Endothelial cell of umbilical vein (primary cell): ENCODE measurements at regions not wholly inside any gene's neighbourhood (a gene's known extent, or its start where the extent isn't known, plus 50 kb on each side); places are given as distances from the start of the nearest gene placed in this dataset.

ENCODE experiments used
- BruUV-seq: library from RNA; stranded (reverse); fragments of 400-500 nt; replicated peaks from 2 replicates; lab custom pipeline; 2021; lab: Mats Ljungman, UMichigan
- CTCF ChIA-PET: fragments of 300-600, 350-600 bp; sonication (Branson Sonifier 250); formaldehyde crosslinking; loops from one replicate; lab custom pipeline; 2021; ENCODE audit warnings: antibody characterized with exemption, inconsistent platforms; lab: Charles Lee
- POLR2A ChIA-PET: fragments of 300-600, 350-600 bp; sonication (Branson Sonifier 250); formaldehyde crosslinking; loops from one replicate; lab custom pipeline; 2021; ENCODE audit warnings: antibody characterized with exemption, inconsistent platforms; lab: Charles Lee
- DNase-seq: peaks from one replicate; pipeline ENCODE4 v3.0.0-alpha.2; 2011; ENCODE audit warnings: low read depth, low spot score
- FAIRE-seq: peaks from 2 replicates; lab custom pipeline; 2011; peaks lifted over from hg19 to GRCh38; lab: Jason Lieb, UNC
- H2AFZ ChIP-seq: 2 replicates; pipeline ENCODE4 v1.6.0; 2012; ENCODE audit warnings: low read depth, low read length, control low read depth, inconsistent platforms
- H3K27ac ChIP-seq: 2 replicates; pipeline ENCODE4 v1.5.1; 2011; ENCODE audit warnings: low read depth, mild to moderate bottlenecking, control low read depth, low read length, moderate library complexity; ENCODE audit not compliant: insufficient read depth
- H3K27me3 ChIP-seq, 2 experiments: 2 replicates each; pipeline versions ENCODE4 v1.6.0 to v1.6.1; 2011; ENCODE audit warnings: low read length in 2 of 2, mixed read lengths in 1 of 2; ENCODE audit not compliant: control insufficient read depth in 2 of 2, insufficient read depth in 2 of 2
- H3K36me3 ChIP-seq, 2 experiments: 2 replicates in 1 of 2; 3 replicates in 1 of 2; pipeline ENCODE4 v1.5.1; 2011; ENCODE audit warnings: low read length in 2 of 2, mild to moderate bottlenecking in 1 of 2, moderate library complexity in 1 of 2; ENCODE audit not compliant: control insufficient read depth in 2 of 2, insufficient read depth in 2 of 2; ENCODE audit errors: extremely low read depth in 1 of 2
- H3K4me1 ChIP-seq: 3 replicates; pipeline ENCODE4 v1.5.1; 2011; ENCODE audit warnings: mild to moderate bottlenecking, low read length; ENCODE audit not compliant: control insufficient read depth, insufficient read depth; ENCODE audit errors: extremely low read depth
- H3K4me2 ChIP-seq: 2 replicates; pipeline ENCODE4 v1.6.1; 2011; ENCODE audit warnings: low read length, control low read depth, mixed read lengths; ENCODE audit not compliant: insufficient read depth
- H3K4me3 ChIP-seq, 3 experiments: fragments of 200-600 bp in 1 of 3; sonication (generic), shearing (Covaris generic) in 1 of 3; replicated peaks in 1 of 3; 2 replicates each; pipeline ENCODE4 v1.5.1; 2011 to 2016; ENCODE audit warnings: control low read depth in 3 of 3, low read length in 3 of 3, mild to moderate bottlenecking in 2 of 3, inconsistent platforms in 1 of 3, low read depth in 1 of 3, moderate library complexity in 1 of 3; ENCODE audit not compliant: insufficient read depth in 1 of 3
- H3K79me2 ChIP-seq: 2 replicates; pipeline ENCODE4 v1.6.0; 2012; ENCODE audit warnings: low read length, inconsistent platforms; ENCODE audit not compliant: control insufficient read depth, insufficient read depth
- H3K9ac ChIP-seq: replicated peaks from 2 replicates; pipeline ENCODE3; 2011; ENCODE audit warnings: low read length, control low read depth; ENCODE audit not compliant: insufficient read depth; ENCODE audit errors: extremely low read depth
- H3K9me1 ChIP-seq: replicated peaks from 3 replicates; pipeline ENCODE4 v1.6.0; 2011; ENCODE audit warnings: mild to moderate bottlenecking, low read length; ENCODE audit not compliant: control insufficient read depth, insufficient read depth; ENCODE audit errors: extremely low read depth
- H3K9me3 ChIP-seq: replicated peaks from 2 replicates; pipeline ENCODE4 v1.5.1; 2012; ENCODE audit warnings: low read length, inconsistent platforms; ENCODE audit not compliant: control insufficient read depth, insufficient read depth
- H4K20me1 ChIP-seq: replicated peaks from 2 replicates; pipeline ENCODE3; 2011; ENCODE audit warnings: mild to moderate bottlenecking, low read length; ENCODE audit not compliant: control insufficient read depth, insufficient read depth; ENCODE audit errors: extremely low read depth
- CTCF ChIP-seq, 2 donors: IDR thresholded peaks; 1 replicate in 1 of 2; 2 replicates in 1 of 2; pipeline ENCODE4 v1.5.1; 2011; ENCODE audit warnings: low read length in 2 of 2, mild to moderate bottlenecking in 2 of 2, moderate library complexity in 2 of 2, control low read depth in 1 of 2, inconsistent platforms in 1 of 2, low read depth in 1 of 2; ENCODE audit not compliant: insufficient read depth in 1 of 2; ENCODE audit errors: extremely low read depth in 1 of 2
- EZH2 ChIP-seq: IDR thresholded peaks from 2 replicates; pipeline ENCODE4 v1.6.1; 2012; ENCODE audit warnings: borderline replicate concordance, low read depth, mild to moderate bottlenecking, moderate library complexity, low read length, inconsistent platforms; ENCODE audit not compliant: severe bottlenecking
- FOS ChIP-seq: IDR thresholded peaks from 2 replicates; pipeline ENCODE4 v1.6.1; 2011; ENCODE audit warnings: mild to moderate bottlenecking, low read length, moderate library complexity, borderline replicate concordance; ENCODE audit not compliant: insufficient read depth
- GATA2 ChIP-seq: IDR thresholded peaks from 2 replicates; pipeline ENCODE4 v1.7.0; 2011; ENCODE audit warnings: low read depth, mild to moderate bottlenecking, moderate library complexity, mixed read lengths, low read length; ENCODE audit not compliant: insufficient read length, insufficient read depth
- JUN ChIP-seq: IDR thresholded peaks from 2 replicates; pipeline ENCODE4 v1.6.1; 2011; ENCODE audit warnings: borderline replicate concordance, low read depth; ENCODE audit not compliant: insufficient read length, insufficient read depth
- MAX ChIP-seq: IDR thresholded peaks from 2 replicates; pipeline ENCODE4 v1.6.1; 2011; ENCODE audit not compliant: insufficient read depth, insufficient read length
- MYC ChIP-seq: IDR thresholded peaks from one replicate; pipeline ENCODE4 v1.6.1; 2011; ENCODE audit warnings: mild to moderate bottlenecking, low read depth, low read length
- POLR2A ChIP-seq: IDR thresholded peaks from 2 replicates; pipeline ENCODE4 v1.6.1; 2012; ENCODE audit warnings: low read depth, mild to moderate bottlenecking, control low read depth, low read length
- POLR2AphosphoS5 ChIP-seq: IDR thresholded peaks from 2 replicates; pipeline ENCODE4 v1.6.1; 2012; ENCODE audit warnings: low read depth, mild to moderate bottlenecking, control low read depth, low read length, moderate library complexity; ENCODE audit not compliant: insufficient read depth
- dilution Hi-C: fragments of 300-500 bp; cut with MboI; formaldehyde crosslinking; loops from one replicate; pipeline ENCODE4 v1.15.0; 2019; ENCODE audit warnings: low sequenced_read_pairs; ENCODE audit not compliant: extremely low pct_ligation_motif_present
- intact Hi-C: fragments of 100-400 bp; cut with micrococcal nuclease; formaldehyde crosslinking; loops from one replicate; pipeline ENCODE4 v1.10.0; 2022

GRCh38 chr6:74075896-74076295 is 379.9 kb downstream of the CD109 start:
- ChIA-PET CTCF (interaction anchor here (4.0 kb wide), 1 partner anchor 15 kb away, joined by 14 read pairs; no protein-coding TSS in a partner anchor), POLR2A (no interaction called here)
- Histone ChIP-seq H3K4me1 (no peaks in the 10 kb centered on the region), H3K4me2 (no peak overlapping the region), H2AFZ (no peak overlapping the region), H3K27ac (no peak overlapping the region), H3K36me3 (no peaks in the 10 kb centered on the region), H3K79me2 (no peaks in the 10 kb centered on the region), H3K9me1 (no peaks in the 10 kb centered on the region), H4K20me1 (no peaks in the 10 kb centered on the region), H3K4me3 (no peak overlapping the region), H3K9me3 (no peaks in the 10 kb centered on the region), H3K9ac (no peak overlapping the region), H3K27me3 (peaks cover 4 to 8% of the 10 kb centered on the region in 2 experiments)
- intact Hi-C loops (no loop called here), dilution Hi-C loops (no loop called here)
- BruUV-seq: no TSS peak
- FAIRE-seq: no peak
- TF ChIP-seq MYC (no peak), POLR2A (no peak), JUN (no peak), POLR2AphosphoS5 (no peak), EZH2 (no peak), GATA2 (no peak), FOS (no peak), CTCF (IDR thresholded peaks at IDR 0.05; ENCODE audit: extremely low read depth in 1 of 2, insufficient read depth in 1 of 2, low read depth in 1 of 2, low read length in 2 of 2) (no peak), MAX (no peak)
- DNase-seq: no peak
